DOHH2 (cell line): ENCODE measurements at regions not wholly inside any gene's neighbourhood (a gene's known extent, or its start where the extent isn't known, plus 50 kb on each side); places are given as distances from the start of the nearest gene placed in this dataset.

Source experiments
- CTCF ChIP-seq: fragments of 200-600 bp; sonication (generic); IDR thresholded peaks from one replicate; pipeline ENCODE4 v1.5.1; 2014; ENCODE audit warnings: antibody characterized with exemption, mild to moderate bottlenecking, low read depth, low read length; ENCODE audit not compliant: poor library complexity, severe bottlenecking
- EZH2phosphoT487 ChIP-seq: fragments of 200-600 bp; sonication (generic); IDR thresholded peaks from 2 replicates; pipeline ENCODE4 v1.6.1; 2017; ENCODE audit warnings: borderline replicate concordance, mild to moderate bottlenecking, antibody characterized with exemption, low read length, moderate library complexity, mixed read lengths

GRCh38 chrY:19570999-19571398 is 173.5 kb downstream of the KDM5D start:
- no peak for TF ChIP-seq CTCF
- TF ChIP-seq EZH2phosphoT487: no peak
